ENCODE measurements at regions not wholly inside any gene's neighbourhood (a gene's known extent, or its start where the extent isn't known, plus 50 kb on each side); places are given as distances from the start of the nearest gene placed in this dataset.
A peak's percentile ranks its signal among the peaks of the same experiment; 100 is the strongest.

DNA sequence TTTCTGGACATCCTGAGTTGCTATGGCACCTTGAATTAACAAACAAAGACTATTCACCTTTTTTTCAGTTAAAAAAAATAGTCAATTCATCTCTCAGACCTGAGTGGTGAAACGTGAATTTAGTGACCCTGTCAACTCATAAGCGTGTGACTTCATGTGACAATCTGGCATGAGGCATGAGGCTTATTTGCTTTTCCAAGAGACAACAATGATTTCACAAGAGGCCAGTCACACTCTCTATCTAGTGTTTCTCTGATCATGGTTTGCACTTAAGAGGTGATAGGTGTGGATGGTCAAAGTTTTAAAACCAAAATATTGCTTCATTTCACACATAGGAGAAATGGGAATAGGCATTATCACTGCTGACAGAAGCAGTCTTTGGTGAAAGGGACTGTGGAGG, 559.6 kb upstream of the ACO1 start (continued):
- TF ChIP-seq, protein P1, sequence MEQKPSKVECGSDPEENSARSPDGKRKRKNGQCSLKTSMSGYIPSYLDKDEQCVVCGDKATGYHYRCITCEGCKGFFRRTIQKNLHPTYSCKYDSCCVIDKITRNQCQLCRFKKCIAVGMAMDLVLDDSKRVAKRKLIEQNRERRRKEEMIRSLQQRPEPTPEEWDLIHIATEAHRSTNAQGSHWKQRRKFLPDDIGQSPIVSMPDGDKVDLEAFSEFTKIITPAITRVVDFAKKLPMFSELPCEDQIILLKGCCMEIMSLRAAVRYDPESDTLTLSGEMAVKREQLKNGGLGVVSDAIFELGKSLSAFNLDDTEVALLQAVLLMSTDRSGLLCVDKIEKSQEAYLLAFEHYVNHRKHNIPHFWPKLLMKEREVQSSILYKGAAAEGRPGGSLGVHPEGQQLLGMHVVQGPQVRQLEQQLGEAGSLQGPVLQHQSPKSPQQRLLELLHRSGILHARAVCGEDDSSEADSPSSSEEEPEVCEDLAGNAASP (CRISPR knock-in tag; IDR thresholded peaks at IDR 0.05; ENCODE audit: borderline replicate concordance), result peak; percentile 62
- TF ChIP-seq, protein P2, sequence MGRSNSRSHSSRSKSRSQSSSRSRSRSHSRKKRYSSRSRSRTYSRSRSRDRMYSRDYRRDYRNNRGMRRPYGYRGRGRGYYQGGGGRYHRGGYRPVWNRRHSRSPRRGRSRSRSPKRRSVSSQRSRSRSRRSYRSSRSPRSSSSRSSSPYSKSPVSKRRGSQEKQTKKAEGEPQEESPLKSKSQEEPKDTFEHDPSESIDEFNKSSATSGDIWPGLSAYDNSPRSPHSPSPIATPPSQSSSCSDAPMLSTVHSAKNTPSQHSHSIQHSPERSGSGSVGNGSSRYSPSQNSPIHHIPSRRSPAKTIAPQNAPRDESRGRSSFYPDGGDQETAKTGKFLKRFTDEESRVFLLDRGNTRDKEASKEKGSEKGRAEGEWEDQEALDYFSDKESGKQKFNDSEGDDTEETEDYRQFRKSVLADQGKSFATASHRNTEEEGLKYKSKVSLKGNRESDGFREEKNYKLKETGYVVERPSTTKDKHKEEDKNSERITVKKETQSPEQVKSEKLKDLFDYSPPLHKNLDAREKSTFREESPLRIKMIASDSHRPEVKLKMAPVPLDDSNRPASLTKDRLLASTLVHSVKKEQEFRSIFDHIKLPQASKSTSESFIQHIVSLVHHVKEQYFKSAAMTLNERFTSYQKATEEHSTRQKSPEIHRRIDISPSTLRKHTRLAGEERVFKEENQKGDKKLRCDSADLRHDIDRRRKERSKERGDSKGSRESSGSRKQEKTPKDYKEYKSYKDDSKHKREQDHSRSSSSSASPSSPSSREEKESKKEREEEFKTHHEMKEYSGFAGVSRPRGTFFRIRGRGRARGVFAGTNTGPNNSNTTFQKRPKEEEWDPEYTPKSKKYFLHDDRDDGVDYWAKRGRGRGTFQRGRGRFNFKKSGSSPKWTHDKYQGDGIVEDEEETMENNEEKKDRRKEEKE (IDR thresholded peaks at IDR 0.05), result no peak
- no peak for TF ChIP-seq HIVEP1 (CRISPR knock-in tag; IDR thresholded peaks at IDR 0.05)
- TF ChIP-seq, protein P3, sequence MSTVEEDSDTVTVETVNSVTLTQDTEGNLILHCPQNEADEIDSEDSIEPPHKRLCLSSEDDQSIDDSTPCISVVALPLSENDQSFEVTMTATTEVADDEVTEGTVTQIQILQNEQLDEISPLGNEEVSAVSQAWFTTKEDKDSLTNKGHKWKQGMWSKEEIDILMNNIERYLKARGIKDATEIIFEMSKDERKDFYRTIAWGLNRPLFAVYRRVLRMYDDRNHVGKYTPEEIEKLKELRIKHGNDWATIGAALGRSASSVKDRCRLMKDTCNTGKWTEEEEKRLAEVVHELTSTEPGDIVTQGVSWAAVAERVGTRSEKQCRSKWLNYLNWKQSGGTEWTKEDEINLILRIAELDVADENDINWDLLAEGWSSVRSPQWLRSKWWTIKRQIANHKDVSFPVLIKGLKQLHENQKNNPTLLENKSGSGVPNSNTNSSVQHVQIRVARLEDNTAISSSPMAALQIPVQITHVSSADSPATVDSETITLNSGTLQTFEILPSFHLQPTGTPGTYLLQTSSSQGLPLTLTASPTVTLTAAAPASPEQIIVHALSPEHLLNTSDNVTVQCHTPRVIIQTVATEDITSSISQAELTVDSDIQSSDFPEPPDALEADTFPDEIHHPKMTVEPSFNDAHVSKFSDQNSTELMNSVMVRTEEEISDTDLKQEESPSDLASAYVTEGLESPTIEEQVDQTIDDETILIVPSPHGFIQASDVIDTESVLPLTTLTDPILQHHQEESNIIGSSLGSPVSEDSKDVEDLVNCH (CRISPR knock-in tag; IDR thresholded peaks at IDR 0.05), result no peak
- TF ChIP-seq NAIF1 (CRISPR knock-in tag; IDR thresholded peaks at IDR 0.05; ENCODE audit: borderline replicate concordance), result no peak
- TF ChIP-seq NKX3-1 (CRISPR knock-in tag; IDR thresholded peaks at IDR 0.05), result 0 out of 2 replicates have a peak, but pooled peaks have one; percentile 65
- TF ChIP-seq FOXA3 (CRISPR knock-in tag; IDR thresholded peaks at IDR 0.05), result peak; percentile 84
- no peak for TF ChIP-seq TCF7L2 (IDR thresholded peaks at IDR 0.05; ENCODE audit: low read depth, low read length)
- TF ChIP-seq, protein P4, sequence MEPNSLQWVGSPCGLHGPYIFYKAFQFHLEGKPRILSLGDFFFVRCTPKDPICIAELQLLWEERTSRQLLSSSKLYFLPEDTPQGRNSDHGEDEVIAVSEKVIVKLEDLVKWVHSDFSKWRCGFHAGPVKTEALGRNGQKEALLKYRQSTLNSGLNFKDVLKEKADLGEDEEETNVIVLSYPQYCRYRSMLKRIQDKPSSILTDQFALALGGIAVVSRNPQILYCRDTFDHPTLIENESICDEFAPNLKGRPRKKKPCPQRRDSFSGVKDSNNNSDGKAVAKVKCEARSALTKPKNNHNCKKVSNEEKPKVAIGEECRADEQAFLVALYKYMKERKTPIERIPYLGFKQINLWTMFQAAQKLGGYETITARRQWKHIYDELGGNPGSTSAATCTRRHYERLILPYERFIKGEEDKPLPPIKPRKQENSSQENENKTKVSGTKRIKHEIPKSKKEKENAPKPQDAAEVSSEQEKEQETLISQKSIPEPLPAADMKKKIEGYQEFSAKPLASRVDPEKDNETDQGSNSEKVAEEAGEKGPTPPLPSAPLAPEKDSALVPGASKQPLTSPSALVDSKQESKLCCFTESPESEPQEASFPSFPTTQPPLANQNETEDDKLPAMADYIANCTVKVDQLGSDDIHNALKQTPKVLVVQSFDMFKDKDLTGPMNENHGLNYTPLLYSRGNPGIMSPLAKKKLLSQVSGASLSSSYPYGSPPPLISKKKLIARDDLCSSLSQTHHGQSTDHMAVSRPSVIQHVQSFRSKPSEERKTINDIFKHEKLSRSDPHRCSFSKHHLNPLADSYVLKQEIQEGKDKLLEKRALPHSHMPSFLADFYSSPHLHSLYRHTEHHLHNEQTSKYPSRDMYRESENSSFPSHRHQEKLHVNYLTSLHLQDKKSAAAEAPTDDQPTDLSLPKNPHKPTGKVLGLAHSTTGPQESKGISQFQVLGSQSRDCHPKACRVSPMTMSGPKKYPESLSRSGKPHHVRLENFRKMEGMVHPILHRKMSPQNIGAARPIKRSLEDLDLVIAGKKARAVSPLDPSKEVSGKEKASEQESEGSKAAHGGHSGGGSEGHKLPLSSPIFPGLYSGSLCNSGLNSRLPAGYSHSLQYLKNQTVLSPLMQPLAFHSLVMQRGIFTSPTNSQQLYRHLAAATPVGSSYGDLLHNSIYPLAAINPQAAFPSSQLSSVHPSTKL (CRISPR knock-in tag; IDR thresholded peaks at IDR 0.05), result peak; percentile 88
- no peak for TF ChIP-seq SCMH1 (CRISPR knock-in tag; IDR thresholded peaks at IDR 0.05; ENCODE audit: borderline replicate concordance)
- TF ChIP-seq EHMT2 (IDR thresholded peaks at IDR 0.05; ENCODE audit: borderline replicate concordance, low read depth, low read length), result peak; percentile 50; the same call in 1 of the 2 replicates
- 0 out of 2 replicates have a peak, but pooled peaks have one; percentile 21 for TF ChIP-seq NCOA2 (CRISPR knock-in tag; IDR thresholded peaks at IDR 0.05)
- no peak for TF ChIP-seq RFX3 (CRISPR knock-in tag; IDR thresholded peaks at IDR 0.05)
- TF ChIP-seq ZBTB20 (CRISPR knock-in tag; IDR thresholded peaks at IDR 0.05; ENCODE audit: borderline replicate concordance, low read depth), result 0 out of 2 replicates have a peak, but pooled peaks have one; percentile 25
- peak; percentile 79 for TF ChIP-seq FOSL2 (CRISPR knock-in tag; IDR thresholded peaks at IDR 0.05)
- TF ChIP-seq BCL6 (CRISPR knock-in tag; IDR thresholded peaks at IDR 0.05), result peak; percentile 89
- peak; percentile 41; the same call in 1 of the 2 replicates for TF ChIP-seq PPARG (CRISPR knock-in tag; conservative IDR thresholded peaks at IDR 0.05)
- no peak for TF ChIP-seq ZNF780A (CRISPR knock-in tag; IDR thresholded peaks at IDR 0.05)
- TF ChIP-seq, protein P5, sequence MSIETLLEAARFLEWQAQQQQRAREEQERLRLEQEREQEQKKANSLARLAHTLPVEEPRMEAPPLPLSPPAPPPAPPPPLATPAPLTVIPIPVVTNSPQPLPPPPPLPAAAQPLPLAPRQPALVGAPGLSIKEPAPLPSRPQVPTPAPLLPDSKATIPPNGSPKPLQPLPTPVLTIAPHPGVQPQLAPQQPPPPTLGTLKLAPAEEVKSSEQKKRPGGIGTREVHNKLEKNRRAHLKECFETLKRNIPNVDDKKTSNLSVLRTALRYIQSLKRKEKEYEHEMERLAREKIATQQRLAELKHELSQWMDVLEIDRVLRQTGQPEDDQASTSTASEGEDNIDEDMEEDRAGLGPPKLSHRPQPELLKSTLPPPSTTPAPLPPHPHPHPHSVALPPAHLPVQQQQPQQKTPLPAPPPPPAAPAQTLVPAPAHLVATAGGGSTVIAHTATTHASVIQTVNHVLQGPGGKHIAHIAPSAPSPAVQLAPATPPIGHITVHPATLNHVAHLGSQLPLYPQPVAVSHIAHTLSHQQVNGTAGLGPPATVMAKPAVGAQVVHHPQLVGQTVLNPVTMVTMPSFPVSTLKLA (IDR thresholded peaks at IDR 0.05), result 0 out of 2 replicates have a peak, but pooled peaks have one; percentile 37
